Stomach (tissue), 8 donors: ENCODE measurements at regions not wholly inside any gene's neighbourhood (a gene's known extent, or its start where the extent isn't known, plus 50 kb on each side); places are given as distances from the start of the nearest gene placed in this dataset.
A peak's percentile ranks its signal among the peaks of the same experiment; 100 is the strongest.

Experiments used
- DNase-seq, 2 donors: peaks; one replicate each; pipeline versions ENCODE4 v3.0.0 to v3.0.0-alpha.2; 2013 to 2019
- H3K27ac ChIP-seq, 5 donors: fragments of 200-600 bp in 4 of 5; sonication (generic) in 4 of 5; one replicate each; pipeline ENCODE4 v1.5.1; 2013 to 2019; ENCODE audit warnings: mild to moderate bottlenecking in 1 of 5, moderate library complexity in 1 of 5
- H3K27me3 ChIP-seq, 3 donors: fragments of 200-600 bp; sonication (generic); one replicate each; pipeline ENCODE4 v1.5.1; 2017 to 2019; ENCODE audit warnings: mixed run types in 1 of 3
- H3K36me3 ChIP-seq, 4 donors: fragments of 200-600 bp; sonication (generic); 1 replicate in 3 of 4; 2 replicates in 1 of 4; pipeline ENCODE4 v1.5.1; 2016 to 2019
- H3K4me1 ChIP-seq, 4 donors: fragments of 200-600 bp; sonication (generic); one replicate each; pipeline ENCODE4 v1.5.1; 2016 to 2019
- H3K4me3 ChIP-seq, 4 donors: fragments of 200-600 bp; sonication (generic) in 3 of 4; one replicate each; pipeline ENCODE4 v1.5.1; 2016 to 2019; ENCODE audit warnings: mild to moderate bottlenecking in 1 of 4
- H3K9me3 ChIP-seq, 4 donors: fragments of 200-600 bp; sonication (generic); one replicate each; pipeline ENCODE4 v1.5.1; 2016 to 2019
- EP300 ChIP-seq: sonication (generic); formaldehyde crosslinking; IDR thresholded peaks from one replicate; pipeline ENCODE4 v1.6.1; 2017; ENCODE audit warnings: antibody characterized with exemption
- POLR2A ChIP-seq, 4 donors: fragments of 450-650 bp; IDR thresholded peaks; one replicate each; pipeline ENCODE4 v1.6.1; 2016; ENCODE audit warnings: antibody characterized with exemption in 4 of 4, control low read depth in 2 of 4, mild to moderate bottlenecking in 1 of 4, moderate library complexity in 1 of 4
- POLR2AphosphoS5 ChIP-seq, 3 donors: sonication (generic); formaldehyde crosslinking; IDR thresholded peaks; one replicate each; pipeline ENCODE4 v1.6.1; 2016; ENCODE audit warnings: antibody characterized with exemption in 3 of 3
- WGBS, 5 donors: extraction: QIAGEN DNeasy Blood & Tissue Kit in 3 of 5; methylation state at CpG; one replicate each; pipeline versions ENCODE4 v1.1.5 to v1.1.7; 2013 to 2018; 5-methylcytosine and 5-hydroxymethylcytosine counted together
- intact Hi-C: fragments of 100-400 bp; cut with DNase I; formaldehyde crosslinking; loops from one replicate; pipeline ENCODE4 v1.15.1; 2023; ENCODE audit warnings: low total_unique reads
- TF ChIP-seq, protein P1 (sequence below), 7 experiments: fragments of 450-650 bp in 4 of 7; fragments of 200-600 bp in 3 of 7; sonication (generic) in 3 of 7; IDR thresholded peaks; one replicate each; pipeline ENCODE4 v1.5.1; 2016 to 2019; ENCODE audit warnings: antibody characterized with exemption in 7 of 7, control low read depth in 2 of 7, mild to moderate bottlenecking in 1 of 7
- donor health status: healthy with polysubstance abuse.
- donor health status: Bipolar disorder and iron deficiency.
- donor health status: healthy.

- Histone ChIP-seq H3K4me1 (peaks cover 0 to 24% (median 8%) of the 10 kb centered on the region in 4 donors), H3K27ac (no peak overlapping the region), H3K9me3 (no peaks in the 10 kb centered on the region), H3K36me3 (no peaks in the 10 kb centered on the region), H3K4me3 (no peak overlapping the region), H3K27me3 (no peaks in the 10 kb centered on the region)
- DNase-seq = no peak
- intact Hi-C loops = loop anchor here (5.0 kb wide), 1 partner anchor 413 kb away; no protein-coding TSS in a partner anchor
- WGBS, 5 donors = 51 to 64% (median 57%) methylated on average over 8 of the region's 8 CpGs
- no peak for TF ChIP-seq POLR2A (IDR thresholded peaks at IDR 0.05)
- no peak for TF ChIP-seq POLR2AphosphoS5 (IDR thresholded peaks at IDR 0.05)
- TF ChIP-seq EP300 = no peak
- TF ChIP-seq, protein P1, sequence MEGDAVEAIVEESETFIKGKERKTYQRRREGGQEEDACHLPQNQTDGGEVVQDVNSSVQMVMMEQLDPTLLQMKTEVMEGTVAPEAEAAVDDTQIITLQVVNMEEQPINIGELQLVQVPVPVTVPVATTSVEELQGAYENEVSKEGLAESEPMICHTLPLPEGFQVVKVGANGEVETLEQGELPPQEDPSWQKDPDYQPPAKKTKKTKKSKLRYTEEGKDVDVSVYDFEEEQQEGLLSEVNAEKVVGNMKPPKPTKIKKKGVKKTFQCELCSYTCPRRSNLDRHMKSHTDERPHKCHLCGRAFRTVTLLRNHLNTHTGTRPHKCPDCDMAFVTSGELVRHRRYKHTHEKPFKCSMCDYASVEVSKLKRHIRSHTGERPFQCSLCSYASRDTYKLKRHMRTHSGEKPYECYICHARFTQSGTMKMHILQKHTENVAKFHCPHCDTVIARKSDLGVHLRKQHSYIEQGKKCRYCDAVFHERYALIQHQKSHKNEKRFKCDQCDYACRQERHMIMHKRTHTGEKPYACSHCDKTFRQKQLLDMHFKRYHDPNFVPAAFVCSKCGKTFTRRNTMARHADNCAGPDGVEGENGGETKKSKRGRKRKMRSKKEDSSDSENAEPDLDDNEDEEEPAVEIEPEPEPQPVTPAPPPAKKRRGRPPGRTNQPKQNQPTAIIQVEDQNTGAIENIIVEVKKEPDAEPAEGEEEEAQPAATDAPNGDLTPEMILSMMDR (IDR thresholded peaks at IDR 0.05) = no peak
Measured at GRCh38 chr3:102225005-102225404, 209.8 kb upstream of the ZPLD1 start.

DNA sequence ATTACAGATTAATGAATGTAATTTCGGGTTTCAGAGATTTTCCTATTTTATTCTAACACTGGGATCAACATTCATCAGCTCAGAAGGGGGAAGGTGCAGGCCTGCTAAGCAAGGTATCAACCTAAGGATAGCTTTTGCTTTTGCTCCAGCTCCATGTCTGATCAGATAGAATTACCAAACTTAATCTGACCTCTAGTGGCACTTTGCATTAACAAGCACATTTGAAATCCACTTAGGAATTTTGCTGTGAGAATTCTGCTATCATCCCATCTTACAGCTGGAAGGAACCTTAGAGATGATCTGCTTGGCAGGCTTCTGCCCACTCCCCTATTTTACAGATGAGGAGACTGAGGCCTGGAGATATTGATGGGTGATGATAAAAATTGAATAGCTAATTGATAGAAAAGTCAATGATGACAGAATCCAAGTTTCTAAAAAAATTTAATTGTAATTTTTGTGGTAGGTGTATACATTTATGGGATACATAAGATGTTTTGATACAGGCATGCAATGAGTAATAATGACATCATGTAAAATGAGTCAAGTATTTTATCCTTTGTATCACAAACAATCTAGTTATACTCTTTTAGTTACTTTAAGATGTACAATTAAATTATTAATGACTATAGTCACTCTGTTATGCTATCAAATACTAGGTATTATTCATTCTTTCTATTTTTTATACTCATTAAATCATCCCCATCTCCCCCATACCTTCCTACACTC is 209.2 kb upstream of the ZPLD1 start:
- H3K9me3 ChIP-seq = no peaks in the 10 kb centered on the region
- peaks cover 0 to 24% (median 8%) of the 10 kb centered on the region in 4 donors for H3K4me1 ChIP-seq
- no peak overlapping the region for H3K4me3 ChIP-seq
- WGBS, 5 donors = 8 to 19% (median 12%) methylated on average over 1 of the region's 1 CpG
- no peaks in the 10 kb centered on the region for H3K36me3 ChIP-seq
- DNase-seq = peak in 1 of 2 donors; percentile 87
- H3K27me3 ChIP-seq = no peaks in the 10 kb centered on the region
- TF ChIP-seq POLR2A (IDR thresholded peaks at IDR 0.05) = no peak
- peak in 1 of 3 donors; percentile 23 for TF ChIP-seq POLR2AphosphoS5 (IDR thresholded peaks at IDR 0.05)
- no peak for TF ChIP-seq EP300
- TF ChIP-seq, protein P1 (IDR thresholded peaks at IDR 0.05) = peak in 5 of 7 experiments; percentile 44 to 74 (median 62)
- intact Hi-C loops = loop anchor here (5.0 kb wide), 1 partner anchor 413 kb away; no protein-coding TSS in a partner anchor
- no peak overlapping the region for H3K27ac ChIP-seq

DNA sequence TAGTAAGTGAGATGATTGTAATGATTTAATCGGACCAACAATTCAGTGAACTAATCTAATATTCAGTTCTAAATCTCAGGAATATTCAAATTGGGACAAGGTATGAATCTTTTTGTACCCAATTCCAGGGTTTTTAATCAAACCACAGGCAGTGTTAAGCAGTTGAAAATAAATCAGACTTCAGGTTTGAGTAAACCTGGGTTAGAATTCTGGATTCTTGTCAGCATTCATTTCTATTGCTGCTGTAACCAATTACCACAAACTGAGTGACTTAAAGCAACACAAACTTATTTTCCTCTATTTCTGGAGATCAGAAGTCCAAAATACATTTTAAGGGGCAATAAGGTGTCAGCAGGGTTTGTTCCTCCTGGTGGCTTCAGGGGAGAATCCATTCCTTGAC is 208.4 kb upstream of the ZPLD1 start:
- Histone ChIP-seq H3K27ac (no peak overlapping the region), H3K27me3 (no peaks in the 10 kb centered on the region), H3K9me3 (no peaks in the 10 kb centered on the region), H3K4me1 (peaks cover 0 to 24% (median 8%) of the 10 kb centered on the region in 4 donors), H3K36me3 (no peaks in the 10 kb centered on the region), H3K4me3 (no peak overlapping the region)
- 77 to 96% (median 87%) methylated on average over 1 of the region's 1 CpG for WGBS, 5 donors
- DNase-seq = no peak
- TF ChIP-seq POLR2A (IDR thresholded peaks at IDR 0.05) (no peak), POLR2AphosphoS5 (IDR thresholded peaks at IDR 0.05) (no peak), EP300 (no peak)
- TF ChIP-seq, protein P1 (IDR thresholded peaks at IDR 0.05) = no peak
- intact Hi-C loops = loop anchor here (5.0 kb wide), 1 partner anchor 414 kb away; no protein-coding TSS in a partner anchor

DNA sequence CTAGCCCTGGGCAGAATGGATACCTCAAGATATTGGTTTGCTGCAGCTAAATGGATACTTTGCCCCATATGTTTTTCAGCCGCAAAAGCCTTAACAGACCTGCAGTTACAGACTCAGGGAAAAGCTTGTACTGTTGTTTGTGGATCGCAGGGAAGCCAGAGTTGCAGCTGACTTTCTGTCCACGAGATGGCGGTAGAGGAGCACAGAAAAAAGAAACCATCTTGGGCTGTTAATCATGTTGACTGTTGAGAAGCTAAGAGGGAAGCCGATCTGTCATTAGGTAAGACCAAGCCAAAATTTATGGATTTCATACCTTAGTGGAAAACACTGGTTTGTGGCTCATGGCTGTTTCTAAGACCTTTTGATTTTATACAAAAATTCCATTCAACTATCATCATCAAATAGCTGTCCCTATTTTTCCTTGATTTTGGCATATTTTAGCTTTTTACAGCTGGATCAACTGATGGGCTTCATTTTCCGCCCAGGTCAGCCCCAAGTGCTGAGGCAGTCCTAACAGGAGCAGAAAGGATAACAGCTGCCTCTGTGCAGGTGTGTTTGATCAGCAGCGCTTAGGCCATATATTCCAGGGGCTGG is 205.7 kb upstream of the ZPLD1 start:
- no peaks in the 10 kb centered on the region for H3K9me3 ChIP-seq
- intact Hi-C loops = loop anchor here (5.0 kb wide), 1 partner anchor 417 kb away; no protein-coding TSS in a partner anchor

More for the DNA sequence above, 205.7 kb upstream of the ZPLD1 start:
- DNase-seq = peak; percentile 80 to 91
- Histone ChIP-seq H3K4me3 (no peak overlapping the region), H3K36me3 (no peaks in the 10 kb centered on the region), H3K27me3 (no peaks in the 10 kb centered on the region), H3K27ac (no peak overlapping the region), H3K4me1 (peaks cover 0 to 18% (median 8%) of the 10 kb centered on the region in 4 donors)
- TF ChIP-seq EP300 = no peak
- TF ChIP-seq, protein P1 (IDR thresholded peaks at IDR 0.05) = peak in 6 of 7 experiments; percentile 54 to 96 (median 90)
- 22 to 25% (median 24%) methylated on average over 7 of the region's 7 CpGs for WGBS, 5 donors
